ENCODE measurements at regions not wholly inside any gene's neighbourhood (a gene's known extent, or its start where the extent isn't known, plus 50 kb on each side); places are given as distances from the start of the nearest gene placed in this dataset.

GRCh38 chr17:36881323-36881722 lies 56.0 kb upstream of the LHX1 start (continued):
- TF ChIP-seq ZNF331 (CRISPR knock-in tag; IDR thresholded peaks at IDR 0.05; ENCODE audit: low read depth) (no peak), STAT1 (IDR thresholded peaks at IDR 0.05; ENCODE audit: unreplicated experiment) (no peak)

- ATAC-seq: peak; percentile 84
- H3K27ac Mint-ChIP-seq: no peak overlapping the region
Observed at GRCh38 chr17:36884495-36885152, 52.7 kb upstream of the LHX1 start.

More at GRCh38 chr17:36884495-36885152, 52.7 kb upstream of the LHX1 start:
- no peaks in the 10 kb centered on the region for H4K20me1 ChIP-seq (replicated peaks; ENCODE audit: insufficient read depth)
- H3F3A ChIP-seq (replicated peaks; ENCODE audit: low read depth): 0 out of 2 replicates have a peak, but pooled peaks cover 8% of the 10 kb centered on the region
- no peaks in the 10 kb centered on the region for H3K36me3 ChIP-seq (ENCODE audit: insufficient read depth)
- Mint-ChIP-seq H3K9me3 (peaks cover 15% of the 10 kb centered on the region), H3K36me3 (ENCODE audit: low read depth) (peaks cover 2% of the 10 kb centered on the region; the same call in 1 of the 3 replicates), H3K4me1 (peaks cover 15% of the 10 kb centered on the region), H3K27me3 (ENCODE audit: insufficient read depth, low read depth, poor library complexity) (peaks cover 3% of the 10 kb centered on the region), H3K4me3 (no peak overlapping the region)
- H3K4me3 ChIP-seq: peak overlapping the region; percentile 49
- H3K4me2 ChIP-seq: peak overlapping the region; percentile 82
- H3K9me2 ChIP-seq (ENCODE audit: insufficient read depth): 0 out of 2 replicates have a peak, but pooled peaks cover 5% of the 10 kb centered on the region
- peaks cover 5% of the 10 kb centered on the region; the same call in 1 of the 2 replicates for H3K4me1 ChIP-seq (ENCODE audit: insufficient read depth)
- H3K27me3 ChIP-seq (ENCODE audit: insufficient read depth): no peaks in the 10 kb centered on the region
- H3K27ac ChIP-seq (ENCODE audit: low read depth): no peak overlapping the region
- H3K79me2 ChIP-seq (replicated peaks; ENCODE audit: insufficient read depth): no peaks in the 10 kb centered on the region
- H2AFZ ChIP-seq: peak overlapping the region; percentile 100
- no peak for TF ChIP-seq POLR2AphosphoS5 (IDR thresholded peaks at IDR 0.05; ENCODE audit: low read depth)
- no peak for TF ChIP-seq EZH2phosphoT487 (IDR thresholded peaks at IDR 0.05; ENCODE audit: unreplicated experiment)
- TF ChIP-seq ZNF114 (CRISPR knock-in tag; IDR thresholded peaks at IDR 0.05): no peak
- peak in 1 of 2 experiments; percentile 16; a peak in 1 of 4 replicates for TF ChIP-seq CTCF (conservative IDR thresholded peaks at IDR 0.05; ENCODE audit: low read depth in 2 of 2)
- no peak for TF ChIP-seq ZNF462 (CRISPR knock-in tag; IDR thresholded peaks at IDR 0.05)
- TF ChIP-seq ZNF331 (CRISPR knock-in tag; IDR thresholded peaks at IDR 0.05; ENCODE audit: low read depth): no peak
- peak; percentile 61 for DNase-seq (ENCODE audit: low spot score)

Measured in GM23338 (cell line).